ENCODE measurements at regions not wholly inside any gene's neighbourhood (a gene's known extent, or its start where the extent isn't known, plus 50 kb on each side); places are given as distances from the start of the nearest gene placed in this dataset.

- TF ChIP-seq CTCF (IDR thresholded peaks at IDR 0.05; ENCODE audit: insufficient read depth, low read length) = no peak
- TF ChIP-seq POLR2AphosphoS5 (IDR thresholded peaks at IDR 0.05; ENCODE audit: low read depth) = no peak
- no peak for TF ChIP-seq REST (IDR thresholded peaks at IDR 0.05; ENCODE audit: insufficient replicate concordance, low read depth)
- no peak for TF ChIP-seq GABPA (IDR thresholded peaks at IDR 0.05; ENCODE audit: low read depth)
These were observed 91.2 kb upstream of the PITRM1 start for GRCh38 chr10:3263747-3264146.
